GM10266 (cell line): ENCODE measurements at regions not wholly inside any gene's neighbourhood (a gene's known extent, or its start where the extent isn't known, plus 50 kb on each side); places are given as distances from the start of the nearest gene placed in this dataset.
"Not testable (repeated sequence)": the region's sequence is repeated elsewhere in the genome, so short reads cannot be mapped to it uniquely, and the experiment has no call there.

Experiments
- DNase-seq: peaks from one replicate; pipeline ENCODE4 v3.0.0; 2012; ENCODE audit errors: extremely low spot score
- TF ChIP-seq, protein P1 (sequence below): IDR thresholded peaks from 2 replicates; pipeline ENCODE4 v1.5.1; 2012; ENCODE audit warnings: mild to moderate bottlenecking, low read depth; ENCODE audit not compliant: control insufficient read depth, insufficient read depth; ENCODE audit errors: missing control alignments

DNA sequence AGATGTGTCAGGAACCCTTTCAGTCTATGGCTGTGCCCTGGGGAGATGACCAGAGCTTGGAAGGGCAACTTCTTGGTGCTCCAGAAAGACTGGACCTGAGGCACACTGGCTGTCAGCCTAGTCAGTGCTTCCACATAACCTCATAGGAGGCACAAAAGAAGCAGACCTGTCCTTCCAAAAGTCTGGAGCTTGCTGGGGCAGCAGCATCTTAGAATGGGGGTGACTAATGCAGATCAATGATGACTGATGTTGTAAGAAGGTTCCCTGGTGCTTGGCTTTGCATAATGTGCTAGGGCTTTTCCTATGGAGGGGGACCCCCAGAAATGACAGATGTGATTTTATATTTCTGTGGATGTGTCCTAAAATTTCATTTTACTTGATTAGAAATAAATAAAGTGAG lies 255.7 kb upstream of the THUMPD2 start:
- TF ChIP-seq, protein P1, sequence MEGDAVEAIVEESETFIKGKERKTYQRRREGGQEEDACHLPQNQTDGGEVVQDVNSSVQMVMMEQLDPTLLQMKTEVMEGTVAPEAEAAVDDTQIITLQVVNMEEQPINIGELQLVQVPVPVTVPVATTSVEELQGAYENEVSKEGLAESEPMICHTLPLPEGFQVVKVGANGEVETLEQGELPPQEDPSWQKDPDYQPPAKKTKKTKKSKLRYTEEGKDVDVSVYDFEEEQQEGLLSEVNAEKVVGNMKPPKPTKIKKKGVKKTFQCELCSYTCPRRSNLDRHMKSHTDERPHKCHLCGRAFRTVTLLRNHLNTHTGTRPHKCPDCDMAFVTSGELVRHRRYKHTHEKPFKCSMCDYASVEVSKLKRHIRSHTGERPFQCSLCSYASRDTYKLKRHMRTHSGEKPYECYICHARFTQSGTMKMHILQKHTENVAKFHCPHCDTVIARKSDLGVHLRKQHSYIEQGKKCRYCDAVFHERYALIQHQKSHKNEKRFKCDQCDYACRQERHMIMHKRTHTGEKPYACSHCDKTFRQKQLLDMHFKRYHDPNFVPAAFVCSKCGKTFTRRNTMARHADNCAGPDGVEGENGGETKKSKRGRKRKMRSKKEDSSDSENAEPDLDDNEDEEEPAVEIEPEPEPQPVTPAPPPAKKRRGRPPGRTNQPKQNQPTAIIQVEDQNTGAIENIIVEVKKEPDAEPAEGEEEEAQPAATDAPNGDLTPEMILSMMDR: no peak
- no peak for DNase-seq

DNA sequence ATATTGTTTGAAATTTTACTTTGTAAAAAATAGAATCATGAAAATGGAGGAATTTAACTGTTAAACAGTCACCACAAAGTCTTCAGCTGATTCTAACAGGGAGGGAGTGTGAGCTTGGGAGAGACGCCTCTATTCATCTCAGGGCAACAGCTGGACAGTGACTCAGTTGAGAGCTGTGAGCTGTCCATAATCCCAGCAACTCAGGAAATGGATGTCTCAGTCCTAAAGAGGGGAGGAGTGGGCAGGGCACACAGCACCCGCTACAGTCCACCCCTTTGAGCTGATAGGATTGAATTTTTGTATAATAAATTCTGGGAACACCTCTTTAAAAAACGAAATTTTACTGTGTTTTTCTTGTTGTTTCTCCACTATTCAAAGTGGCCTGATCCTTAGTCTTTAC lies 255.1 kb upstream of the THUMPD2 start:
- TF ChIP-seq, protein P1: no peak
- DNase-seq: no peak

DNA sequence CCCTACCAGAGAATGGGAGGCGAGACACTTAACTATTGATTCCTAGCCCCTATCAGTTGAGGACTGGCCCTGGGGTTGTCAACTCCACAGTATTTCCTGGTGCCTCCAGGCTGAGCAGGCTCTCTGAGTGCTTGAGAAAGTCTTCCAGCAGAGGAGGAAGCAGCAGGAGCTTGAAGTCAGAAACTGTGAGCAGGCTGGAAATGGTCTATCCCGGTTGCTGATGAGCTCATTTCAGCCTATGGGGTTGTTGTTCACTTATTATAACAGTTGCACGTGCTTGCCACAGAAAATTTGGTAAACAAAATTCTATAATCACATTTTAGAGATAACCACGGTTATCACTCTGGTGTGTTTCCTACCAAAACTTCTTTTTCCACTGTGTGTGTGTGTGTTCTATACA lies 254.7 kb upstream of the THUMPD2 start:
- DNase-seq: no peak
- TF ChIP-seq, protein P1: no peak

DNA sequence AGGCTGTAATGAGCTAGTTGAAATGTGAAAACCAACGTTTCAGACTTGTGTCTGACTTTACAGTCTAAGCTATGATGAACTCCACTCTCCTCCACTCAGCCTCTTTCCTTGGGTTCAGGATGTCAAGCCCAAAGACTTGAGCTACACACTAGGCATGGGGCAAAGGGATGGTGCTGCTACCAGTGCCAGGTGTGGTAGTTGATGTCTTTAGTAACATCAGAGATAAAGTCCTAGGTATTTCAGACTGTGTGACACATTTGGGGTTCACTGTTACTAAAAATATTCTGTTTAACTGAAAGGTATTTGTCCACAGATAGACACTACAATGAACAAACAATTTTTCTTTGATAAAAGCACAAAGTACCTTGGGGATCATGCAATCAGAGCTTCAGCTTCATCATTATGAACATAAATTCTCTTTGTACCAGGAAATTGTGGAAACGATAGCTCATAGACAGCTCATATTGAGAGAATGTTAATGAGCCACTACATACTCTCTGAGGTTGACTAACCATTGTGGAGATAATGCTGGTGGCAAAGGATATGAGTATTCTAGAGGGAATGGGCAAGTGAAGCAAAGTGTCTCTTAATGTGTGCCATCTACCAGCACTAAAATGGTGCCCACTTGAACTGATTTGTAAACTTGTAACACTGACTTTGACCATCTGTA lies 253.7 kb upstream of the THUMPD2 start:
- TF ChIP-seq, protein P1: no peak
- DNase-seq: no peak

DNA sequence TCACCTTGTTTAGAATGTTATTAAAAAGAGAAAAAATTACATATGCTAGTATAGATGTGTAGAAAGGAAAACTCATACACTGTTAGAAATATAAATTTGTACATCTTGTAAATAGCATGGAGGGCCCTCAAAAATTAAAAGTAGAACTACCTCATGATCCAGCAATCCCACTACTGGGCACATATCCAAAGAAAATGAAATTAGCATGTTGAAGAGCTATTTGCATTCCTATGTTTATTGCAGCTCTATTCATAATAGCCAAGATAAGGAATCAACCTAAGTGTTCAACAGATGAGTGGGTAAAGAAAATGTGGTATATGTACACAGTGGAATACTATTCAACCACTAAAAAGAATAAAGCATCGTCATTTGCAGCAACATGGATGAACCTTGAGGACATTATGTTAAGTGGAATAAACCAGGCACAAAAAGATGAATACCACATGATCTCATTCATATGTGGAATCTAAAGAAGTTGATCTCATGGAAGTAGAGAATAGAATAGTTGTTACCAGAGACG lies 251.5 kb upstream of the THUMPD2 start:
- DNase-seq: no peak
- TF ChIP-seq, protein P1: no peak

DNA sequence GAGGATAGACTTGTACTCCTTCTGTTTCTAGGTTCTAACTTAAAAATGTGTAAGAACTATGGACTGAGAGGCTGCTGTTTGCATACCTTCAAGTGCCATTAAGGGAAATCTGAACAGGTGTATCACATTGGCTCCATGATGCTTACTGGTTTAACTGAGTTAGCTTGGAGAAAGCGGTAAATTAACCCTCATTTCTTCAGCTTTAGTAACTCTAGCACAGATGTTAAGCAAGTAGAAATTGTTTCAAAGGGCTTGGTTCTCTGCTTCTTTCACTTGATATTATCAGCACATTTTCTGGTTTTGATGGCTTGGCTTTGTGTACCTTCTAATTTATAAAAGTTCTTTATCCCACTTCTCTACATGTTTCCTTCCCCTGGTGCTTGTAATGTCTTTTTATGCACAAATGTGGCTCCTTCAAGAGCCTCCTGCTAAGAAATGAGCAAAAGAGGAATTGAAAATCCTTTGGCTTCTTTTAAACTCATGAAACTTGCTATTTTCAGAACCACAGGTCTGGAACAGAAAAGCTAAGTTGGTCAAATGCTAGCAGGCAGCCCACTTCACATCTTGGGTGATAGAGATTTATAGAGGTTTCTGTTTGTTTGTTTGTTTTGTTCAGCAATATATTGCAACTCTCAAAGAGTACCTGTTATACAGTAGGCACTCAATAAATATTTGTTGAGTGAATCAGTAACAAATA lies 249.9 kb upstream of the THUMPD2 start:
- no peak for DNase-seq
- TF ChIP-seq, protein P1: no peak

DNA sequence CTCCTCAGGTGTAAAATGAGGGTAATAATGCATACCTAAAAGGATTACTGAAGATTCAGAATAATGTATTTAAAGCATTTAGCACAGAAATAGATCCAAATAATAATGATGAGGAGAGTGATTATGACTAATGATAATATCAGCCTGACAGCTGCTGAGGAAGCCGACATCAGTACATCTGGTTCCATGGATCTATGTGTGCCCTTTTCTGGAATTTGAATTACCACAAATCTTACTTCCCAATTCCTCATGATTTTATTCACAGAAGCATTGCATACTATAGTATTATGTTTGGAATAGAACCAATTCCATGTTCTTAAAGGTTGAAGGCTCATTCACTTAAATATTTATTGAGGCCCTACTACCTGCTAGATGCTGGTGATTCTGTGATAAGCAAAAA lies 248.9 kb upstream of the THUMPD2 start:
- DNase-seq: no peak
- TF ChIP-seq, protein P1: no peak

DNA sequence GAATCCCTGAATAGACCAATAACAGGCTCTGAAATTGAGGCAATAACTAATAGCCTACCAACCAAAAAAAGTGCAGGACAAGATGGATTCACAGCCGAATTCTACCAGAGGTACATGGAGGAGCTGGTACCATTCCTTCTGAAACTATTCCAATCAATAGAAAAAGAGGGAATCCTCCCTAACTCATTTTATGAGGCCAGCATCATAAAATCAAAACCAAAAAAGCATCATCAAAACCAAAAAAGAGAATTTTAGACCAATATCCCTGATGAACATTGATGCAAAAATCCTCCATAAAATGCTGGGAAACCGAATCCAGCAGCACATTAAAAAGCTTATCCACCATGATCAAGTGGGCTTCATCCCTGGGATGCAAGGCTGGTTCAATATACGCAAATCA lies 246.2 kb upstream of the THUMPD2 start:
- not testable (repeated sequence) for DNase-seq
